GM12878 (cell line): ENCODE measurements at regions not wholly inside any gene's neighbourhood (a gene's known extent, or its start where the extent isn't known, plus 50 kb on each side); places are given as distances from the start of the nearest gene placed in this dataset.
A peak's percentile ranks its signal among the peaks of the same experiment; 100 is the strongest.

Experiments used
- ATAC-seq: fragments of 200-7000 bp; cut with Tn5 transposase; 3 replicates; pipeline ENCODE4 v1.9.1; 2020; ENCODE audit warnings: mild to moderate bottlenecking, moderate library complexity
- BruUV-seq: library from RNA; stranded (reverse); fragments of 400-500 nt; replicated peaks from 2 replicates; lab custom pipeline; 2021; lab: Mats Ljungman, UMichigan
- CTCF ChIA-PET: fragments of 300-600 bp; sonication (Branson Sonifier 250); formaldehyde crosslinking; extraction: SDS; loops from one replicate; lab custom pipeline; 2021; ENCODE audit warnings: inconsistent platforms; lab: Yijun Ruan, JAX
- POLR2A ChIA-PET: fragments of 350-600 bp; formaldehyde crosslinking; extraction: SDS; loops from one replicate; lab custom pipeline; 2021; ENCODE audit warnings: inconsistent platforms; lab: Charles Lee
- RAD21 ChIA-PET: fragments of 300-600 bp; sonication (Branson Sonifier 250); formaldehyde crosslinking; loops from one replicate; lab custom pipeline; 2023; ENCODE audit warnings: antibody characterized with exemption; ENCODE audit not compliant: unreplicated experiment; lab: Charles Lee
- SMC1A ChIA-PET: fragments of 300-600 bp; sonication (Branson Sonifier 250); formaldehyde crosslinking; loops from one replicate; lab custom pipeline; 2023; ENCODE audit not compliant: unreplicated experiment, uncharacterized antibody; lab: Charles Lee
- DNase-seq: peaks from one replicate; pipeline ENCODE4 v3.0.0-alpha.2; 2011; ENCODE audit warnings: low read depth, low spot score
- FAIRE-seq: peaks from 3 replicates; lab custom pipeline; 2011; peaks lifted over from hg19 to GRCh38; lab: Jason Lieb, UNC
- H2AFZ ChIP-seq: 2 replicates; pipeline ENCODE4 v1.6.0; 2011; ENCODE audit warnings: low read depth, low read length, control low read depth; ENCODE audit not compliant: control insufficient read depth
- H3K27ac ChIP-seq: 2 replicates; pipeline ENCODE4 v1.5.1; 2011; ENCODE audit warnings: control low read depth; ENCODE audit not compliant: control insufficient read depth, insufficient read depth
- H3K27me3 ChIP-seq, 2 experiments: replicated peaks in 1 of 2; 2 replicates each; pipeline versions ENCODE4 v1.6.0 to v1.6.1; 2011; ENCODE audit warnings: low read length in 1 of 2; ENCODE audit not compliant: control insufficient read depth in 2 of 2, insufficient read depth in 2 of 2
- H3K36me3 ChIP-seq, 2 experiments: 2 replicates each; pipeline ENCODE4 v1.5.1; 2011; ENCODE audit warnings: low read length in 1 of 2; ENCODE audit not compliant: control insufficient read depth in 2 of 2, insufficient read depth in 2 of 2
- H3K4me1 ChIP-seq: 2 replicates; pipeline ENCODE4 v1.6.1; 2011; ENCODE audit warnings: mild to moderate bottlenecking, low read length, moderate library complexity, mixed read lengths; ENCODE audit not compliant: control insufficient read depth, insufficient read depth
- H3K4me2 ChIP-seq: 2 replicates; pipeline ENCODE4 v1.6.0; 2011; ENCODE audit warnings: control low read depth; ENCODE audit not compliant: control insufficient read depth, insufficient read depth
- H3K4me3 ChIP-seq: fragments of 200-600 bp; sonication (generic); 2 replicates; pipeline ENCODE4 v1.5.1; 2016
- H3K79me2 ChIP-seq: 2 replicates; pipeline ENCODE4 v1.6.0; 2011; ENCODE audit warnings: low read length; ENCODE audit not compliant: control insufficient read depth, insufficient read depth
- H3K9ac ChIP-seq: 2 replicates; pipeline ENCODE4 v1.8.0; 2011; ENCODE audit warnings: low read length, control low read depth, mixed read lengths; ENCODE audit not compliant: control insufficient read depth, insufficient read depth
- H3K9me3 ChIP-seq: replicated peaks from 3 replicates; pipeline ENCODE4 v1.5.1; 2011; ENCODE audit warnings: mild to moderate bottlenecking, low read length; ENCODE audit not compliant: control insufficient read depth, insufficient read depth
- H4K20me1 ChIP-seq: 2 replicates; pipeline ENCODE4 v1.6.0; 2011; ENCODE audit not compliant: control insufficient read depth, insufficient read depth
- ATF7 ChIP-seq: fragments of 450-650 bp; IDR thresholded peaks from 2 replicates; pipeline ENCODE4 v1.6.1; 2016; ENCODE audit warnings: low read depth, mild to moderate bottlenecking
- EP300 ChIP-seq, 2 experiments: fragments of 150-350 bp in 1 of 2; IDR thresholded peaks; 2 replicates each; pipeline ENCODE4 v1.6.1; 2011 to 2012; ENCODE audit warnings: low read depth in 2 of 2, low read length in 2 of 2, borderline replicate concordance in 1 of 2, improper control_type of control experiment in 1 of 2, inconsistent platforms in 1 of 2; ENCODE audit not compliant: control insufficient read depth in 1 of 2
- GABPA ChIP-seq: IDR thresholded peaks from 2 replicates; pipeline ENCODE4 v1.6.1; 2014; ENCODE audit warnings: antibody characterized with exemption, low read depth, mild to moderate bottlenecking, inconsistent platforms
- JUNB ChIP-seq: IDR thresholded peaks from 2 replicates; pipeline ENCODE4 v1.6.1; 2016; ENCODE audit warnings: antibody characterized with exemption, mild to moderate bottlenecking
- NFXL1 ChIP-seq: fragments of 450-650 bp; IDR thresholded peaks from 2 replicates; pipeline ENCODE4 v1.6.1; 2017; ENCODE audit warnings: antibody characterized with exemption, mild to moderate bottlenecking, borderline replicate concordance
- NFYA ChIP-seq: IDR thresholded peaks from 2 replicates; pipeline ENCODE4 v1.6.1; 2011; ENCODE audit warnings: low read depth, mild to moderate bottlenecking, low read length, improper control_type of control experiment, borderline replicate concordance
- NR2C2 ChIP-seq: IDR thresholded peaks from 2 replicates; pipeline ENCODE4 v1.6.1; 2011; ENCODE audit warnings: borderline replicate concordance, low read depth; ENCODE audit not compliant: control insufficient read depth, insufficient read length
- RUNX3 ChIP-seq: IDR thresholded peaks from 2 replicates; pipeline ENCODE4 v1.6.1; 2012; ENCODE audit warnings: low read length, inconsistent platforms
- SIN3A ChIP-seq: IDR thresholded peaks from 2 replicates; pipeline ENCODE4 v1.6.1; 2012; ENCODE audit warnings: low read depth, low read length, improper control_type of control experiment
- ZNF384 ChIP-seq: IDR thresholded peaks from 2 replicates; pipeline ENCODE4 v1.6.1; 2012; ENCODE audit warnings: low read depth, mild to moderate bottlenecking, low read length, improper control_type of control experiment, borderline replicate concordance
- WGBS: methylation state at CpG from one replicate; pipeline ENCODE4 v1.1.6; 2016; ENCODE audit warnings: low lambda C conversion rate; ENCODE audit not compliant: insufficient replicate concordance, insufficient coverage; ENCODE audit errors: missing lambda C conversion rate; 5-methylcytosine and 5-hydroxymethylcytosine counted together
- in situ Hi-C: fragments of 300-500 bp; cut with MboI; formaldehyde crosslinking; loops from 9 replicates; pipeline ENCODE4 v1.14.3; 2018; ENCODE audit warnings: mixed read lengths
- intact Hi-C: fragments of 100-400 bp; cut with micrococcal nuclease; formaldehyde crosslinking; loops from one replicate; pipeline ENCODE4 v1.14.2; 2022; ENCODE audit not compliant: unreplicated experiment
- TF ChIP-seq, protein P1 (sequence below): fragments of 450-650 bp; IDR thresholded peaks from 2 replicates; pipeline ENCODE4 v1.6.1; 2016; ENCODE audit warnings: mild to moderate bottlenecking
- TF ChIP-seq, protein P2 (sequence below): IDR thresholded peaks from 2 replicates; pipeline ENCODE4 v1.6.1; 2012; ENCODE audit warnings: low read depth, low read length, improper control_type of control experiment
- TF ChIP-seq, protein P3 (sequence below): fragments of 450-650 bp; formaldehyde crosslinking; IDR thresholded peaks from 2 replicates; pipeline ENCODE4 v1.4.0; 2022; ENCODE audit warnings: mild to moderate bottlenecking, moderate library complexity

DNA sequence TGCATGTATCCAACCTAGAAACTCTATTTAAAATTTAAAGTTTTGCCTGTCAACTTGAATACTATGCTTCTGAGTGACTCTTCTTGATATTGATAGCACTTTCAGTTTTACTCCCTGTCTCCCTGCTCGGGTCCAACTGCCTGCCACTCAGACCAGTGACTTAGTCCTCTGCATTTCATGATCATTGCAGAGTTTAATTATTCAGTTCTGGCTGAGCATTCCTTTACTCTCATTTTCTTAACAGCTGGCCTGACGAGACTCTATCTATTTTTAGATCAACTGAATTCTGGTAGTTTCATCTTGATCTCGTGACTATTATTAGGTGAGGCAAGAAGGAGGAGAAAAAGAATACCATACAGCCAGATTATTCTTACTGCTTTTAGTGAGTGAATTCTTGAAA lies 617.4 kb downstream of the SI start:
- ChIA-PET SMC1A (no interaction called here), CTCF (no interaction called here), POLR2A (no interaction called here), RAD21 (no interaction called here)
- no peaks in the 10 kb centered on the region for H3K27me3 ChIP-seq
- ATAC-seq (peak; percentile 82), DNase-seq (no peak), FAIRE-seq (no peak)
- H3K4me2 ChIP-seq, result 0 out of 2 replicates have a peak overlapping the region, but pooled peaks have one; percentile 3
- no peaks in the 10 kb centered on the region for H3K9me3 ChIP-seq
- H4K20me1 ChIP-seq, result no peaks in the 10 kb centered on the region
- no peaks in the 10 kb centered on the region for H3K4me1 ChIP-seq
- in situ Hi-C loops (no loop called here), intact Hi-C loops (no loop called here)
- H3K79me2 ChIP-seq, result no peaks in the 10 kb centered on the region
- no peak overlapping the region for H3K27ac ChIP-seq
- 2% methylated on average over 3 of the region's 3 CpGs for WGBS
- no peak overlapping the region for H3K9ac ChIP-seq
- 0 out of 2 replicates have a peak overlapping the region, but pooled peaks have one; percentile 25 for H3K4me3 ChIP-seq
- BruUV-seq, result no TSS peak
- TF ChIP-seq, protein P1, sequence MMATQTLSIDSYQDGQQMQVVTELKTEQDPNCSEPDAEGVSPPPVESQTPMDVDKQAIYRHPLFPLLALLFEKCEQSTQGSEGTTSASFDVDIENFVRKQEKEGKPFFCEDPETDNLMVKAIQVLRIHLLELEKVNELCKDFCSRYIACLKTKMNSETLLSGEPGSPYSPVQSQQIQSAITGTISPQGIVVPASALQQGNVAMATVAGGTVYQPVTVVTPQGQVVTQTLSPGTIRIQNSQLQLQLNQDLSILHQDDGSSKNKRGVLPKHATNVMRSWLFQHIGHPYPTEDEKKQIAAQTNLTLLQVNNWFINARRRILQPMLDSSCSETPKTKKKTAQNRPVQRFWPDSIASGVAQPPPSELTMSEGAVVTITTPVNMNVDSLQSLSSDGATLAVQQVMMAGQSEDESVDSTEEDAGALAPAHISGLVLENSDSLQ, result peak; percentile 82
- TF ChIP-seq RUNX3 (no peak), JUNB (peak; percentile 32; the same call in 1 of the 2 replicates)
- H2AFZ ChIP-seq, result peak overlapping the region; percentile 34
- no peaks in the 10 kb centered on the region for H3K36me3 ChIP-seq

DNA sequence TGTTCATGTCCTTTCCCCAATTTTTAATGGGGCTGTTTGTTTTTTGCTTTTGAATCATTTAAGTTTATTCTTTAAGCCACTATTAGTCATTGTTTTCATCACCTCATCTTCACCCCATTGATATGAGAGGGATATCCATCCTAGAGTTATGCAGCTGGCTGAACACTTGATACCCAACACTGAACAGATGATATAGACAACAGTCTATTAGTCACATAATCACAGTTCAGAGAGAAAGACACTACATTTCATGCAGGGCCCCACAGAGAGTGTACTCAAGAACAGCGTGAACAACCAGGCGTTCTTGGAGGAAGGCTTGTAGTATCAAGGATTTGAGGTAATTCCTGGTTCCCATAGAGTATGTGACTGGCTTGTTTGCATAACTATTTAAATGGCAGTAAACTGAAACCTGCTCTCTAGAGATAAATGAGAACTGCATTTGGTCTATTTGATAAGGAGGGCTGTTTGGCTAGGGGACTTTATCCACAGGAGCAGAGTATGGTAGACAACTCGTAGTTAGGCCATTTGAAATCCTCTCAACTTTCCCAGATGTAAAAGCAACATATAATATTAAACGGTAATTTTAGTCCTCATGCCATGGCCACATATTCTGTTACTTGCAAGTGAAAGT lies 618.7 kb downstream of the SI start:
- in situ Hi-C loops, result no loop called here
- FAIRE-seq, result no peak
- CTCF ChIA-PET, result no interaction called here
- BruUV-seq, result no TSS peak
- H3K9ac ChIP-seq, result no peak overlapping the region
- DNase-seq, result no peak
- POLR2A ChIA-PET, result no interaction called here
- H3K27ac ChIP-seq, result no peak overlapping the region
- no peak overlapping the region for H2AFZ ChIP-seq
- intact Hi-C loops, result no loop called here
- no peaks in the 10 kb centered on the region for H3K79me2 ChIP-seq
- H3K27me3 ChIP-seq, result no peaks in the 10 kb centered on the region
- WGBS, result 74% methylated on average over 4 of the region's 4 CpGs
- H3K4me3 ChIP-seq, result no peak overlapping the region
- no peaks in the 10 kb centered on the region for H3K36me3 ChIP-seq
- RAD21 ChIA-PET, result no interaction called here
- no peaks in the 10 kb centered on the region for H3K9me3 ChIP-seq
- H4K20me1 ChIP-seq, result no peaks in the 10 kb centered on the region
- no peaks in the 10 kb centered on the region for H3K4me1 ChIP-seq
- ATAC-seq, result peak; percentile 36
- no peak overlapping the region for H3K4me2 ChIP-seq
- SMC1A ChIA-PET, result interaction anchor here (1.5 kb wide), 1 partner anchor 16 kb away, joined by 4 read pairs; no protein-coding TSS in a partner anchor
- no peak for TF ChIP-seq SIN3A
- TF ChIP-seq ZNF384, result no peak
- TF ChIP-seq, protein P2, sequence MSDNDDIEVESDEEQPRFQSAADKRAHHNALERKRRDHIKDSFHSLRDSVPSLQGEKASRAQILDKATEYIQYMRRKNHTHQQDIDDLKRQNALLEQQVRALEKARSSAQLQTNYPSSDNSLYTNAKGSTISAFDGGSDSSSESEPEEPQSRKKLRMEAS, result no peak
- no peak for TF ChIP-seq NR2C2
- no peak for TF ChIP-seq NFXL1
- TF ChIP-seq ATF7, result no peak
- TF ChIP-seq, protein P3, sequence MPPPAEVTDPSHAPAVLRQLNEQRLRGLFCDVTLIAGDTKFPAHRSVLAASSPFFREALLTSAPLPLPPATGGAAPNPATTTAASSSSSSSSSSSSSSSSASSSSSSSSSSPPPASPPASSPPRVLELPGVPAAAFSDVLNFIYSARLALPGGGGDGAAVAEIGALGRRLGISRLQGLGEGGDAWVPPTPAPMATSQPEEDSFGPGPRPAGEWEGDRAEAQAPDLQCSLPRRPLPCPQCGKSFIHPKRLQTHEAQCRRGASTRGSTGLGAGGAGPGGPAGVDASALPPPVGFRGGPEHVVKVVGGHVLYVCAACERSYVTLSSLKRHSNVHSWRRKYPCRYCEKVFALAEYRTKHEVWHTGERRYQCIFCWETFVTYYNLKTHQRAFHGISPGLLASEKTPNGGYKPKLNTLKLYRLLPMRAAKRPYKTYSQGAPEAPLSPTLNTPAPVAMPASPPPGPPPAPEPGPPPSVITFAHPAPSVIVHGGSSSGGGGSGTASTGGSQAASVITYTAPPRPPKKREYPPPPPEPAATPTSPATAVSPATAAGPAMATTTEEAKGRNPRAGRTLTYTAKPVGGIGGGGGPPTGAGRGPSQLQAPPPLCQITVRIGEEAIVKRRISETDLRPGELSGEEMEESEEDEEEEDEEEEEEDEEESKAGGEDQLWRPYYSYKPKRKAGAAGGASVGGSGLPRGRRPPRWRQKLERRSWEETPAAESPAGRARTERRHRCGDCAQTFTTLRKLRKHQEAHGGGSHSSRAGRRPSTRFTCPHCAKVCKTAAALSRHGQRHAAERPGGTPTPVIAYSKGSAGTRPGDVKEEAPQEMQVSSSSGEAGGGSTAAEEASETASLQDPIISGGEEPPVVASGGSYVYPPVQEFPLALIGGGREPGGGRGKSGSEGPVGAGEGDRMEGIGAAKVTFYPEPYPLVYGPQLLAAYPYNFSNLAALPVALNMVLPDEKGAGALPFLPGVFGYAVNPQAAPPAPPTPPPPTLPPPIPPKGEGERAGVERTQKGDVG (CRISPR knock-in tag), result no peak
- no peak for TF ChIP-seq NFYA
- no peak for TF ChIP-seq GABPA
- no peak for TF ChIP-seq EP300 (IDR thresholded peaks at IDR 0.05; ENCODE audit: borderline replicate concordance in 1 of 2, control insufficient read depth in 1 of 2, low read depth in 2 of 2, low read length in 2 of 2)
